ENCODE measurements at regions not wholly inside any gene's neighbourhood (a gene's known extent, or its start where the extent isn't known, plus 50 kb on each side); places are given as distances from the start of the nearest gene placed in this dataset.

DNA sequence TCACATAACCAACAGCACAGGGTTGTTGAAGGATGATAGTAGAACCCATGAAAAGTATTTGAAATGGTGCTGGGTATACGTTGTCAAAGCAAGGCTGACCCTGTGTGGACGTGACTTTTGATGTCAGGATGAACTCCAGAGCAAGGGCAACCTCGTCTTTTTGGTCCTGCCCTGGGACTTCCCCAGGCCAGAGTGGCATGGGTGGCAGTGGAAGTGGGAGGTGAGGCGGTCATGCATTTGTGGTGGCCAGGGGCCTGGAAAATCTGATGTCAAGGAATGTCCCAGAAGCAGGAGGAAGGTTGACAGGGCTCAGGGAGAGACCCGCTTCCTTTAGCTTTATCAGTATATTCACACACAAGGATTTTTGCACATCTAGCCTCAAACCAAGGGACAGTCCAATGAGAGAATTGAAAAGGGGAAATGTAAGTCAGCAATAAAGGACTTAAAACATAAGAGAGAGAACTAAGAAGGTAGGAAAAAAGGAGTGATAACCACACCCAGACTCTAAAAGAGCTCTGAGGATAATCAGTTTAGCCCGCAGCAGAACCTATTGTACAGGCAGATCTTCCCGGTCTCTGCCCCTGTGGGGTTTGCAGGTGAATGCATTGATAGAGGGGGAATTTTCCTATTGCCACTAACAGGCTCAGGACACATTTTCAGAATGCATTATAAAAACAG is 98.8 kb upstream of the HDGFL1 start:
- Histone ChIP-seq H3K4me1 (ENCODE audit: control insufficient read depth in 1 of 2, insufficient read depth in 2 of 2, low read length in 2 of 2) (peaks cover 0 to 4% of the 10 kb centered on the region in 2 experiments; a peak in 1 of 4 replicates), H3K9me2 (ENCODE audit: insufficient read depth) (no peaks in the 10 kb centered on the region), H3K36me3 (ENCODE audit: control insufficient read depth in 1 of 2, insufficient read depth in 2 of 2, low read length in 2 of 2) (no peaks in the 10 kb centered on the region), H3K27ac (ENCODE audit: low read depth, low read length) (no peak overlapping the region), H3K4me2 (ENCODE audit: low read length) (no peak overlapping the region), H3K9ac (ENCODE audit: low read length) (no peak overlapping the region), H2AFZ (ENCODE audit: low read depth, low read length, poor library complexity, severe bottlenecking) (no peak overlapping the region), H3K27me3 (ENCODE audit: insufficient read depth, low read length) (no peaks in the 10 kb centered on the region), H3K4me3 (replicated peaks in 1 of 2; ENCODE audit: low read depth in 1 of 2, low read length in 2 of 2) (no peak overlapping the region), H3K9me3 (ENCODE audit: control insufficient read depth in 1 of 2, insufficient read depth in 1 of 2, low read depth in 1 of 2, low read length in 2 of 2) (no peaks in the 10 kb centered on the region), H3K79me2 (ENCODE audit: insufficient read depth, low read length) (no peaks in the 10 kb centered on the region), H4K20me1 (ENCODE audit: insufficient read depth) (no peaks in the 10 kb centered on the region)
- no peak for TF ChIP-seq ZFX (IDR thresholded peaks at IDR 0.05)
- no peak for TF ChIP-seq ZBTB33 (IDR thresholded peaks at IDR 0.05; ENCODE audit: extremely low read depth, insufficient replicate concordance, low read length)
- no peak for TF ChIP-seq SP1 (IDR thresholded peaks at IDR 0.05; ENCODE audit: low read depth)
- TF ChIP-seq JUND (IDR thresholded peaks at IDR 0.05), result no peak
- TF ChIP-seq YY1 (IDR thresholded peaks at IDR 0.05; ENCODE audit: extremely low read depth, insufficient replicate concordance, low read depth, low read length), result no peak
- no peak for TF ChIP-seq POLR2AphosphoS5 (IDR thresholded peaks at IDR 0.05; ENCODE audit: low read depth, low read length)
- no peak for TF ChIP-seq FOSL1 (IDR thresholded peaks at IDR 0.05; ENCODE audit: low read depth)
- intact Hi-C loops (cut with micrococcal nuclease), result no loop called here
- ChIA-PET RAD21 (ENCODE audit: low non-redundant PET in 1 of 2, low total read pairs in 2 of 2, uncharacterized antibody in 2 of 2, unreplicated experiment in 2 of 2) (no interaction called here), CTCF (no interaction called here), POLR2A (no interaction called here)
- no TSS peak for BruUV-seq (replicated peaks)
- ATAC-seq (no peak), DNase-seq (ENCODE audit: low read depth, low spot score) (no peak)

- H2AFZ ChIP-seq (ENCODE audit: low read depth, low read length, poor library complexity, severe bottlenecking), result no peak overlapping the region
- POLR2A ChIA-PET, result no interaction called here
- H3K4me2 ChIP-seq (ENCODE audit: low read length), result no peak overlapping the region
- RAD21 ChIA-PET (ENCODE audit: low non-redundant PET in 1 of 2, low total read pairs in 2 of 2, uncharacterized antibody in 2 of 2, unreplicated experiment in 2 of 2), result no interaction called here
- H4K20me1 ChIP-seq (ENCODE audit: insufficient read depth), result no peaks in the 10 kb centered on the region
- no peak overlapping the region for H3K27ac ChIP-seq (ENCODE audit: low read depth, low read length)
- ATAC-seq (no peak), DNase-seq (ENCODE audit: low read depth, low spot score) (no peak)
- CTCF ChIA-PET, result no interaction called here
- intact Hi-C loops (cut with micrococcal nuclease), result no loop called here
- H3K27me3 ChIP-seq (ENCODE audit: insufficient read depth, low read length), result no peaks in the 10 kb centered on the region
- no peaks in the 10 kb centered on the region for H3K79me2 ChIP-seq (ENCODE audit: insufficient read depth, low read length)
- no peaks in the 10 kb centered on the region for H3K9me3 ChIP-seq (ENCODE audit: control insufficient read depth in 1 of 2, insufficient read depth in 1 of 2, low read depth in 1 of 2, low read length in 2 of 2)
- H3K4me3 ChIP-seq (replicated peaks in 1 of 2; ENCODE audit: low read depth in 1 of 2, low read length in 2 of 2), result no peak overlapping the region
- H3K9me2 ChIP-seq (ENCODE audit: insufficient read depth), result no peaks in the 10 kb centered on the region
- H3K9ac ChIP-seq (ENCODE audit: low read length), result no peak overlapping the region
- no peaks in the 10 kb centered on the region for H3K36me3 ChIP-seq (ENCODE audit: control insufficient read depth in 1 of 2, insufficient read depth in 2 of 2, low read length in 2 of 2)
- H3K4me1 ChIP-seq (ENCODE audit: control insufficient read depth in 1 of 2, insufficient read depth in 2 of 2, low read length in 2 of 2), result peaks cover 0 to 4% of the 10 kb centered on the region in 2 experiments; a peak in 1 of 4 replicates
- no TSS peak for BruUV-seq (replicated peaks)
- TF ChIP-seq EZH2 (IDR thresholded peaks at IDR 0.05) (no peak), SP1 (IDR thresholded peaks at IDR 0.05; ENCODE audit: low read depth) (no peak), ZBTB33 (IDR thresholded peaks at IDR 0.05; ENCODE audit: extremely low read depth, insufficient replicate concordance, low read length) (no peak), RAD21 (IDR thresholded peaks at IDR 0.05; ENCODE audit: low read depth) (no peak), POLR2AphosphoS5 (IDR thresholded peaks at IDR 0.05; ENCODE audit: low read depth, low read length) (no peak), TCF7L2 (IDR thresholded peaks at IDR 0.05; ENCODE audit: borderline replicate concordance, extremely low read depth, insufficient read depth, insufficient read length) (no peak), CTCF (IDR thresholded peaks at IDR 0.05 in 2 of 3, conservative IDR thresholded peaks at IDR 0.05 in 1 of 3; ENCODE audit: borderline replicate concordance in 1 of 3, insufficient read depth in 1 of 3, low read depth in 2 of 3, low read length in 2 of 3) (no peak), CEBPB (IDR thresholded peaks at IDR 0.05; ENCODE audit: low read depth) (no peak), POLR2A (IDR thresholded peaks at IDR 0.05; ENCODE audit: borderline replicate concordance, extremely low read depth, insufficient read depth, insufficient read length) (no peak), YY1 (IDR thresholded peaks at IDR 0.05; ENCODE audit: extremely low read depth, insufficient replicate concordance, low read depth, low read length) (no peak)
Measured at GRCh38 chr6:22471132-22471690, 98.2 kb upstream of the HDGFL1 start.

Data from HCT116 (cell line).